ENCODE measurements at regions not wholly inside any gene's neighbourhood (a gene's known extent, or its start where the extent isn't known, plus 50 kb on each side); places are given as distances from the start of the nearest gene placed in this dataset.
A peak's percentile ranks its signal among the peaks of the same experiment; 100 is the strongest.
"Not testable (repeated sequence)": the region's sequence is repeated elsewhere in the genome, so short reads cannot be mapped to it uniquely, and the experiment has no call there.

GRCh38 chr1:4488018-4488417 is 166.4 kb upstream of the AJAP1 start:
- Histone ChIP-seq H3K4me1 (no peaks in the 10 kb centered on the region), H3K27ac (no peak overlapping the region), H3K27me3 (ENCODE audit: control insufficient read depth, insufficient read depth, low read length) (peaks cover 2% of the 10 kb centered on the region), H3K9me3 (ENCODE audit: control insufficient read depth, low read length) (no peaks in the 10 kb centered on the region), H3K36me3 (ENCODE audit: control insufficient read depth, insufficient read depth, low read length) (no peaks in the 10 kb centered on the region), H3K4me2 (ENCODE audit: low read length) (no peak overlapping the region), H2AFZ (no peak overlapping the region), H3K4me3 (ENCODE audit: low read depth, low read length) (no peak overlapping the region), H3K79me2 (no peaks in the 10 kb centered on the region), H3K9ac (no peak overlapping the region)
- no peak for TF ChIP-seq CTCF (IDR thresholded peaks at IDR 0.05)

- no peak for TF ChIP-seq CTCF (IDR thresholded peaks at IDR 0.05)
- Histone ChIP-seq H3K4me1 (no peaks in the 10 kb centered on the region), H3K79me2 (no peaks in the 10 kb centered on the region), H3K9me3 (ENCODE audit: control insufficient read depth, low read length) (no peaks in the 10 kb centered on the region), H3K4me2 (ENCODE audit: low read length) (no peak overlapping the region), H2AFZ (no peak overlapping the region), H3K27ac (no peak overlapping the region), H3K36me3 (ENCODE audit: control insufficient read depth, insufficient read depth, low read length) (no peaks in the 10 kb centered on the region), H3K27me3 (ENCODE audit: control insufficient read depth, insufficient read depth, low read length) (peaks cover 2% of the 10 kb centered on the region), H3K9ac (no peak overlapping the region), H3K4me3 (ENCODE audit: low read depth, low read length) (no peak overlapping the region)
These were observed 164.9 kb upstream of the AJAP1 start for GRCh38 chr1:4489486-4489885.

GRCh38 chr1:4489992-4490391 is 164.4 kb upstream of the AJAP1 start:
- H3K9me3 ChIP-seq (ENCODE audit: control insufficient read depth, low read length); H3K4me1 ChIP-seq; H3K27me3 ChIP-seq (ENCODE audit: control insufficient read depth, insufficient read depth, low read length); H2AFZ ChIP-seq; H3K4me2 ChIP-seq (ENCODE audit: low read length); H3K9ac ChIP-seq; H3K4me3 ChIP-seq (ENCODE audit: low read depth, low read length); H3K79me2 ChIP-seq; H3K27ac ChIP-seq; H3K36me3 ChIP-seq (ENCODE audit: control insufficient read depth, insufficient read depth, low read length): not testable (repeated sequence)

- Histone ChIP-seq H3K4me3 (ENCODE audit: low read depth, low read length) (no peak overlapping the region), H3K9ac (no peak overlapping the region), H3K79me2 (no peaks in the 10 kb centered on the region), H3K36me3 (ENCODE audit: control insufficient read depth, insufficient read depth, low read length) (no peaks in the 10 kb centered on the region), H3K4me1 (no peaks in the 10 kb centered on the region), H3K9me3 (ENCODE audit: control insufficient read depth, low read length) (no peaks in the 10 kb centered on the region), H3K27me3 (ENCODE audit: control insufficient read depth, insufficient read depth, low read length) (no peaks in the 10 kb centered on the region), H3K4me2 (ENCODE audit: low read length) (no peak overlapping the region), H3K27ac (no peak overlapping the region), H2AFZ (no peak overlapping the region)
- no peak for TF ChIP-seq CTCF (IDR thresholded peaks at IDR 0.05)
These were observed 160.4 kb upstream of the AJAP1 start for GRCh38 chr1:4494027-4494426.

GRCh38 chr1:4494558-4494957 is 159.9 kb upstream of the AJAP1 start:
- no peaks in the 10 kb centered on the region for H3K4me1 ChIP-seq
- no peaks in the 10 kb centered on the region for H3K27me3 ChIP-seq (ENCODE audit: control insufficient read depth, insufficient read depth, low read length)
- no peak overlapping the region for H3K9ac ChIP-seq
- no peaks in the 10 kb centered on the region for H3K79me2 ChIP-seq
- H2AFZ ChIP-seq = no peak overlapping the region
- H3K4me2 ChIP-seq (ENCODE audit: low read length) = no peak overlapping the region
- TF ChIP-seq CTCF (IDR thresholded peaks at IDR 0.05) = peak; percentile 38
- no peaks in the 10 kb centered on the region for H3K9me3 ChIP-seq (ENCODE audit: control insufficient read depth, low read length)
- no peak overlapping the region for H3K27ac ChIP-seq
- H3K4me3 ChIP-seq (ENCODE audit: low read depth, low read length) = no peak overlapping the region
- H3K36me3 ChIP-seq (ENCODE audit: control insufficient read depth, insufficient read depth, low read length) = no peaks in the 10 kb centered on the region

Data from parathyroid adenoma (tissue), 2 donors.